HEK293 (cell line): ENCODE measurements at regions not wholly inside any gene's neighbourhood (a gene's known extent, or its start where the extent isn't known, plus 50 kb on each side); places are given as distances from the start of the nearest gene placed in this dataset.

Experiments
- HOXA7 ChIP-seq: sonication (generic); formaldehyde crosslinking; IDR thresholded peaks from 2 replicates; pipeline ENCODE4 v1.8.1; 2022; ENCODE audit warnings: missing genetic modification reagents, borderline replicate concordance
- TF ChIP-seq, protein P1 (sequence below): fragments of 450-650 bp; IDR thresholded peaks from 2 replicates; pipeline ENCODE4 v1.5.1; 2018; ENCODE audit warnings: missing biosample characterization, mild to moderate bottlenecking, missing genetic modification characterization
- TF ChIP-seq, protein P2 (sequence below): fragments of 450-650 bp; formaldehyde crosslinking; IDR thresholded peaks from 2 replicates; pipeline ENCODE4; 2016; ENCODE audit warnings: missing biosample characterization, missing genetic modification characterization

DNA sequence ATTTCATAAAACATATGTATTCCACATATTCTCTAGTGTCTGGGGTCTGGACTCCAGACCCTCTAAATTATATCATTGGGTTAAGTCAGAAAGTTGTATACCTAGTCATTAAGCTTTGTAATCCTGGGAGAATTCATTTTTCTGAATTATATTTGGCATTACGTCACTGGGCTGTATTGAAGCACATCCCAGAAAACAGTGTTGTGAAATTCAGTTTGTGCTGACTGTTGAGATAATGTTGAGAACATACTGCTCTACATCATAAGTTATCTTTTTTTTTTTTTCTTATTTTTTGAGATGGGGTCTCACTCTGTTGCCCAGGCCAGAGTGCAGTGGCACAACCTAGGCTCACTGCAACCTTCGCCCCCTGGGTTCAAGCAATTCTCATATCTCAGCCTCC is 153.1 kb upstream of the STT3B start:
- no peak for TF ChIP-seq HOXA7 (CRISPR knock-in tag)
- TF ChIP-seq, protein P1, sequence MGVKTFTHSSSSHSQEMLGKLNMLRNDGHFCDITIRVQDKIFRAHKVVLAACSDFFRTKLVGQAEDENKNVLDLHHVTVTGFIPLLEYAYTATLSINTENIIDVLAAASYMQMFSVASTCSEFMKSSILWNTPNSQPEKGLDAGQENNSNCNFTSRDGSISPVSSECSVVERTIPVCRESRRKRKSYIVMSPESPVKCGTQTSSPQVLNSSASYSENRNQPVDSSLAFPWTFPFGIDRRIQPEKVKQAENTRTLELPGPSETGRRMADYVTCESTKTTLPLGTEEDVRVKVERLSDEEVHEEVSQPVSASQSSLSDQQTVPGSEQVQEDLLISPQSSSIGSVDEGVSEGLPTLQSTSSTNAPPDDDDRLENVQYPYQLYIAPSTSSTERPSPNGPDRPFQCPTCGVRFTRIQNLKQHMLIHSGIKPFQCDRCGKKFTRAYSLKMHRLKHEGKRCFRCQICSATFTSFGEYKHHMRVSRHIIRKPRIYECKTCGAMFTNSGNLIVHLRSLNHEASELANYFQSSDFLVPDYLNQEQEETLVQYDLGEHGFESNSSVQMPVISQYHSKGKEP (tag by site-specific recombination) = no peak
- TF ChIP-seq, protein P2, sequence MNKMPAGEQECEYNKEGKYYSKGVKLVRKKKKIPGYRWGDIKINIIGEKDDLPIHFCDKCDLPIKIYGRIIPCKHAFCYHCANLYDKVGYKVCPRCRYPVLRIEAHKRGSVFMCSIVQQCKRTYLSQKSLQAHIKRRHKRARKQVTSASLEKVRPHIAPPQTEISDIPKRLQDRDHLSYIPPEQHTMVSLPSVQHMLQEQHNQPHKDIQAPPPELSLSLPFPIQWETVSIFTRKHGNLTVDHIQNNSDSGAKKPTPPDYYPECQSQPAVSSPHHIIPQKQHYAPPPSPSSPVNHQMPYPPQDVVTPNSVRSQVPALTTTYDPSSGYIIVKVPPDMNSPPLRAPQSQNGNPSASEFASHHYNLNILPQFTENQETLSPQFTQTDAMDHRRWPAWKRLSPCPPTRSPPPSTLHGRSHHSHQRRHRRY (tag by site-specific recombination) = no peak
